AG04450 (cell line): ENCODE measurements at regions not wholly inside any gene's neighbourhood (a gene's known extent, or its start where the extent isn't known, plus 50 kb on each side); places are given as distances from the start of the nearest gene placed in this dataset.
"Not testable (repeated sequence)": the region's sequence is repeated elsewhere in the genome, so short reads cannot be mapped to it uniquely, and the experiment has no call there.

Experiments used
- CTCF ChIA-PET: fragments of 300-600, 350-600 bp; formaldehyde crosslinking; extraction: SDS; loops from one replicate; lab custom pipeline; 2022; ENCODE audit warnings: antibody characterized with exemption, inconsistent platforms; lab: Charles Lee
- POLR2A ChIA-PET: fragments of 350-600 bp; formaldehyde crosslinking; extraction: SDS; loops from one replicate; lab custom pipeline; 2021; ENCODE audit warnings: antibody characterized with exemption, inconsistent platforms; lab: Yijun Ruan, JAX
- DNase-seq: peaks from one replicate; pipeline ENCODE4 v3.0.0-alpha.2; 2011; ENCODE audit warnings: low read depth, low spot score
- H3K27ac ChIP-seq: one replicate; pipeline ENCODE4 v1.5.1; 2012; ENCODE audit warnings: low read depth, low read length, control low read depth
- H3K27me3 ChIP-seq: one replicate; pipeline ENCODE4 v1.6.0; 2012; ENCODE audit warnings: low read length; ENCODE audit not compliant: control insufficient read depth, insufficient read depth
- H3K4me3 ChIP-seq: 2 replicates; pipeline ENCODE4 v1.5.1; 2011; ENCODE audit warnings: mild to moderate bottlenecking, low read depth, low read length, control low read depth
- H3K9me3 ChIP-seq: 2 replicates; pipeline ENCODE4 v1.5.1; 2012; ENCODE audit warnings: low read length; ENCODE audit not compliant: control insufficient read depth, insufficient read depth
- TF ChIP-seq, protein P1 (sequence below): IDR thresholded peaks from 2 replicates; pipeline ENCODE4 v1.5.1; 2011; ENCODE audit warnings: low read depth, low read length, control low read depth, inconsistent platforms

GRCh38 chr11:49499117-49499516 is 290.7 kb upstream of the FOLH1 start:
- peaks cover 13% of the 10 kb centered on the region; the same call in 1 of the 2 replicates for H3K9me3 ChIP-seq
- H3K27ac ChIP-seq = no peak overlapping the region
- no peak for DNase-seq
- POLR2A ChIA-PET = no interaction called here
- H3K27me3 ChIP-seq = no peaks in the 10 kb centered on the region
- no peak overlapping the region for H3K4me3 ChIP-seq
- TF ChIP-seq, protein P1, sequence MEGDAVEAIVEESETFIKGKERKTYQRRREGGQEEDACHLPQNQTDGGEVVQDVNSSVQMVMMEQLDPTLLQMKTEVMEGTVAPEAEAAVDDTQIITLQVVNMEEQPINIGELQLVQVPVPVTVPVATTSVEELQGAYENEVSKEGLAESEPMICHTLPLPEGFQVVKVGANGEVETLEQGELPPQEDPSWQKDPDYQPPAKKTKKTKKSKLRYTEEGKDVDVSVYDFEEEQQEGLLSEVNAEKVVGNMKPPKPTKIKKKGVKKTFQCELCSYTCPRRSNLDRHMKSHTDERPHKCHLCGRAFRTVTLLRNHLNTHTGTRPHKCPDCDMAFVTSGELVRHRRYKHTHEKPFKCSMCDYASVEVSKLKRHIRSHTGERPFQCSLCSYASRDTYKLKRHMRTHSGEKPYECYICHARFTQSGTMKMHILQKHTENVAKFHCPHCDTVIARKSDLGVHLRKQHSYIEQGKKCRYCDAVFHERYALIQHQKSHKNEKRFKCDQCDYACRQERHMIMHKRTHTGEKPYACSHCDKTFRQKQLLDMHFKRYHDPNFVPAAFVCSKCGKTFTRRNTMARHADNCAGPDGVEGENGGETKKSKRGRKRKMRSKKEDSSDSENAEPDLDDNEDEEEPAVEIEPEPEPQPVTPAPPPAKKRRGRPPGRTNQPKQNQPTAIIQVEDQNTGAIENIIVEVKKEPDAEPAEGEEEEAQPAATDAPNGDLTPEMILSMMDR = no peak
- CTCF ChIA-PET = no interaction called here

DNA sequence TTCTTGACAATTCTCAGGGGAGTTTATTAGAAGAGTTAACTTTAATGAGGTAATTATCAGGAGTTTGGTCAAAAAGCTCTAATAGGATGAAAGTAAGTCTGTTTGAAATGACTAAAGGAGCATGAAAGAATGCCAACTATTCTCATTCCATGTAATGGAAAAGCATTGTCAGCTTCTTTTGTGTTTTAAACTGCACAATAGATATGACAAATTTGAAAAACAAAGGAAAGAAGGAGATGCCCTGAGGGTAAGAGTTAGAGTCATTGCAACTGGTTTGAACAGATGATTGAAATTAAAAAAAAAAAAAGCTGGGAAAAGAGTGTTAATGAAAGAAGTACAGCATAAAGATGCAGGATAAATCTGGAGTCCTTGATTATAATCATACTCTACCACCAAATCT is 296.8 kb upstream of the FOLH1 start:
- CTCF ChIA-PET = no interaction called here
- Histone ChIP-seq H3K4me3 (no peak overlapping the region), H3K9me3 (no peaks in the 10 kb centered on the region), H3K27ac (no peak overlapping the region), H3K27me3 (no peaks in the 10 kb centered on the region)
- POLR2A ChIA-PET = no interaction called here
- DNase-seq = no peak
- TF ChIP-seq, protein P1 = no peak

DNA sequence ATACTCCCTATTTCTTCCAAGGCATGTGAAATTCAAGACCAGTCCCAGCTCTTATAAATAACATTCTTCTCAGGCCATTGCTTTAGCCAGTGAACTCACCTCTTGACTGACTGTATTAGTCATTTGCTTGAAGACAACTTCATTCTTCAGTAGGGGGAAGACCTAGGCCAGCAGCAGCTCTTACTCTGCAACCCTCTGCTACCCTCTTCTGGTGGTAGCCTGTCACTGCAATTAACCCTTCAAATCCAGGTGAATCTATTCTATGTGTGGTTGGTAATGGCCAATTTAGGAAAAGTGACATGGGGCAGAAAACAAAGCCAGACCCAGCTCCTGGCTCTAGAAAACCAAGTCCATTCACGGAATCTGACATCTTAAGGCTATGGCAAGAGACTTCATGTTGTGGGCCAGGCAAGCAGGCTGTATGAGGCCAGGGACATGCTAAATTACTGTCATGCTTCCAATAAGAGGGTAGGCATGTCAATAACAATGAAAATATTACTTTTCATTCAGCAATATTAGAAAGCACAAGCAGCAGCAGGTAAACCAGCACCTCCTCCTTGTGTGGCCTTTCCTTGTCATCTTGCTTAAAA is 317.9 kb upstream of the FOLH1 start:
- H3K9me3 ChIP-seq, CTCF ChIA-PET, H3K27ac ChIP-seq, H3K4me3 ChIP-seq, POLR2A ChIA-PET, DNase-seq, H3K27me3 ChIP-seq: not testable (repeated sequence)
- TF ChIP-seq, protein P1 = peak; percentile 34

- no peak for DNase-seq
- ChIA-PET POLR2A (no interaction called here), CTCF (no interaction called here)
- no peaks in the 10 kb centered on the region for H3K27me3 ChIP-seq
- TF ChIP-seq, protein P1 = no peak
- H3K9me3 ChIP-seq = no peaks in the 10 kb centered on the region
- H3K27ac ChIP-seq = no peak overlapping the region
- no peak overlapping the region for H3K4me3 ChIP-seq
These were observed 324.8 kb upstream of the FOLH1 start for GRCh38 chr11:49533204-49533603.

- H3K4me3 ChIP-seq, CTCF ChIA-PET, H3K27me3 ChIP-seq, POLR2A ChIA-PET, H3K27ac ChIP-seq, H3K9me3 ChIP-seq, DNase-seq: not testable (repeated sequence)
These were observed 330.5 kb upstream of the FOLH1 start for GRCh38 chr11:49538927-49539326.

- H3K27ac ChIP-seq, POLR2A ChIA-PET, H3K4me3 ChIP-seq, H3K27me3 ChIP-seq, CTCF ChIA-PET, H3K9me3 ChIP-seq, DNase-seq: not testable (repeated sequence)
These were observed 350.0 kb upstream of the FOLH1 start for GRCh38 chr11:49558261-49558847.

DNA sequence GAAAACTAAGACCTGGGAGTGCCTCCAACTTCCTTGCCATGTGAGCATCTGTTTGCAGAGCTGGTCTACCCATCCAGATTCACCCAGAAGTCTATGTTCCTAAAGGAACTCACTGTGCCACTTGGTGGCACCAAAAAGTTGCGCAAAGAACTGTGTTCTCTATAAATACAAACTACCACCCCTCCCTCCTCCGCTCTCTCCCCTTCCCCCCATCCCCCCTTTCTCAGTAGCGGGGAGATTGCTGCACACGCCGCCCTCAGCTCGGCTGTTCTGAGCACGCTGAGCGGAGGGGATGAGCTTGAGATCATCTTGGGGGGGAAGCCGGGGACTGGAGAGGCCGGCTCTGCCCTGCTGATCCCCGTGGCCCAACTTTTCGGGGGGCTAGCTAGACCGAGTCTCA is 352.2 kb upstream of the FOLH1 start:
- H3K9me3 ChIP-seq, DNase-seq, POLR2A ChIA-PET, CTCF ChIA-PET, H3K27me3 ChIP-seq, H3K27ac ChIP-seq, H3K4me3 ChIP-seq: not testable (repeated sequence)

- DNase-seq, H3K27ac ChIP-seq, CTCF ChIA-PET, H3K9me3 ChIP-seq, POLR2A ChIA-PET, H3K27me3 ChIP-seq, H3K4me3 ChIP-seq: not testable (repeated sequence)
These were observed 353.0 kb upstream of the FOLH1 start for GRCh38 chr11:49561240-49561880.
